ENCODE measurements at regions not wholly inside any gene's neighbourhood (a gene's known extent, or its start where the extent isn't known, plus 50 kb on each side); places are given as distances from the start of the nearest gene placed in this dataset.

DNA sequence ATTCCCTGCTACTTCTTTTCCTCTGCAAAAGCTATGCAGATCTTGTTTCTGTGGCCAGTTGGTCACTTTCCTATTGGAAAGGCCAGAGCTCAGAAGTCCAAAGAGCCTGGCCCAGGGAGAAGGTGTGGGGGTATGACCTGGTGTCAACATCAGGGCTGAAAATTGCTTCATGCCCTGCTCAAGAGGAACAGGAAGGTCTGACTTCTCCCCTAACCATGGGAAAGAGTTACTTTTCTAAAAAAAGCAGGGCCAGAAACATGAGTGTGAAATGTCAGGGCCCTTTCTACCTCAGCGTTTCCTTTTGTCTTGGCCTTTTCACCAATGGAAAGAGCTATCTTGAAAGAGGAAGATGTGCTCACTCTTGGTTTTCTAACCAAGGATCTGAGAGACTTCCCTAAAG, 117.4 kb downstream of the MAFB start:
- H3K4me3 Mint-ChIP-seq = no peak overlapping the region
- H3K27me3 ChIP-seq (ENCODE audit: insufficient read depth) = no peaks in the 10 kb centered on the region
- H3K27ac Mint-ChIP-seq = no peak overlapping the region
- no peak overlapping the region for H2AFZ ChIP-seq
- H3F3A ChIP-seq (replicated peaks; ENCODE audit: low read depth) = no peaks in the 10 kb centered on the region
- peaks cover 1% of the 10 kb centered on the region for H3K27me3 Mint-ChIP-seq (ENCODE audit: insufficient read depth, low read depth, poor library complexity)
- ATAC-seq = no peak
- no peaks in the 10 kb centered on the region for H3K79me2 ChIP-seq (replicated peaks; ENCODE audit: insufficient read depth)
- H3K27ac ChIP-seq (ENCODE audit: low read depth) = no peak overlapping the region
- no peaks in the 10 kb centered on the region for H3K36me3 Mint-ChIP-seq (ENCODE audit: low read depth)
- no peaks in the 10 kb centered on the region for H3K36me3 ChIP-seq (ENCODE audit: insufficient read depth)
- H3K4me1 ChIP-seq (ENCODE audit: insufficient read depth) = no peaks in the 10 kb centered on the region
- H3K4me2 ChIP-seq = no peak overlapping the region
- H3K9me2 ChIP-seq (ENCODE audit: insufficient read depth) = peaks cover 8% of the 10 kb centered on the region; the same call in 1 of the 2 replicates
- H4K20me1 ChIP-seq (replicated peaks; ENCODE audit: insufficient read depth) = no peaks in the 10 kb centered on the region
- H3K4me1 Mint-ChIP-seq = peaks cover 4% of the 10 kb centered on the region; the same call in 2 of the 3 replicates
- no peak overlapping the region for H3K4me3 ChIP-seq
- DNase-seq (ENCODE audit: low spot score) = no peak
- TF ChIP-seq ZNF114 (CRISPR knock-in tag; IDR thresholded peaks at IDR 0.05) = no peak
- TF ChIP-seq, protein P1, sequence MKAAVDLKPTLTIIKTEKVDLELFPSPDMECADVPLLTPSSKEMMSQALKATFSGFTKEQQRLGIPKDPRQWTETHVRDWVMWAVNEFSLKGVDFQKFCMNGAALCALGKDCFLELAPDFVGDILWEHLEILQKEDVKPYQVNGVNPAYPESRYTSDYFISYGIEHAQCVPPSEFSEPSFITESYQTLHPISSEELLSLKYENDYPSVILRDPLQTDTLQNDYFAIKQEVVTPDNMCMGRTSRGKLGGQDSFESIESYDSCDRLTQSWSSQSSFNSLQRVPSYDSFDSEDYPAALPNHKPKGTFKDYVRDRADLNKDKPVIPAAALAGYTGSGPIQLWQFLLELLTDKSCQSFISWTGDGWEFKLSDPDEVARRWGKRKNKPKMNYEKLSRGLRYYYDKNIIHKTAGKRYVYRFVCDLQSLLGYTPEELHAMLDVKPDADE (IDR thresholded peaks at IDR 0.05) = no peak
- TF ChIP-seq POLR2AphosphoS5 (IDR thresholded peaks at IDR 0.05; ENCODE audit: low read depth) = no peak
- H3K9me3 Mint-ChIP-seq = no peaks in the 10 kb centered on the region; the same call in 2 of the 3 replicates

DNA sequence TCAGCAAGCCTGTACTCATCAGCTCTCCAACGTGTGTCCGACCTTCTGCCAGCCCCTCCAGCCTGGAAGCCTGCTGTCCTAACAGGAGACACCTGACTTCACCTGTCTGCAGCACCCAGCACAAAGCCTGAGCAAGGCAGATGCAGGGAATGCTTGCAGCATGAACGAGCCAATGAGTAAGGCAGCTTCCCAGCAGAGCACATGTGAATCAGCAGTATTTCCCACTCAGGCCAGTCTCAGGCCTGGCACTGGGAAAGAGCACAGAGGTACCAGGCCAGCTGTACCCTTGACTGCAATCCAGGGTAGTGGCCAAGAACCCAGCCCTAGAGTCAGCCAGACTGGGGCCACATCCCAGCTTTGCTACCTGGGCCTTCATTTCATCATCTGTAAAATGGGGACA, 120.8 kb downstream of the MAFB start:
- no peaks in the 10 kb centered on the region for H3K36me3 Mint-ChIP-seq (ENCODE audit: low read depth)
- no peak for ATAC-seq
- peaks cover 8% of the 10 kb centered on the region; the same call in 1 of the 2 replicates for H3K9me2 ChIP-seq (ENCODE audit: insufficient read depth)
- TF ChIP-seq ZNF331 (CRISPR knock-in tag; IDR thresholded peaks at IDR 0.05; ENCODE audit: low read depth) (no peak), CREB1 (CRISPR knock-in tag; IDR thresholded peaks at IDR 0.05; ENCODE audit: low read depth) (no peak), EZH2phosphoT487 (IDR thresholded peaks at IDR 0.05; ENCODE audit: unreplicated experiment) (no peak), JUNB (IDR thresholded peaks at IDR 0.05; ENCODE audit: unreplicated experiment) (no peak), EZH2 (IDR thresholded peaks at IDR 0.05; ENCODE audit: low read depth, unreplicated experiment) (no peak), NANOG (IDR thresholded peaks at IDR 0.05; ENCODE audit: borderline replicate concordance) (no peak), POLR2AphosphoS5 (IDR thresholded peaks at IDR 0.05; ENCODE audit: low read depth) (no peak), ZNF114 (CRISPR knock-in tag; IDR thresholded peaks at IDR 0.05) (no peak)
- TF ChIP-seq, protein P1 (IDR thresholded peaks at IDR 0.05) = no peak
- TF ChIP-seq, protein P2, sequence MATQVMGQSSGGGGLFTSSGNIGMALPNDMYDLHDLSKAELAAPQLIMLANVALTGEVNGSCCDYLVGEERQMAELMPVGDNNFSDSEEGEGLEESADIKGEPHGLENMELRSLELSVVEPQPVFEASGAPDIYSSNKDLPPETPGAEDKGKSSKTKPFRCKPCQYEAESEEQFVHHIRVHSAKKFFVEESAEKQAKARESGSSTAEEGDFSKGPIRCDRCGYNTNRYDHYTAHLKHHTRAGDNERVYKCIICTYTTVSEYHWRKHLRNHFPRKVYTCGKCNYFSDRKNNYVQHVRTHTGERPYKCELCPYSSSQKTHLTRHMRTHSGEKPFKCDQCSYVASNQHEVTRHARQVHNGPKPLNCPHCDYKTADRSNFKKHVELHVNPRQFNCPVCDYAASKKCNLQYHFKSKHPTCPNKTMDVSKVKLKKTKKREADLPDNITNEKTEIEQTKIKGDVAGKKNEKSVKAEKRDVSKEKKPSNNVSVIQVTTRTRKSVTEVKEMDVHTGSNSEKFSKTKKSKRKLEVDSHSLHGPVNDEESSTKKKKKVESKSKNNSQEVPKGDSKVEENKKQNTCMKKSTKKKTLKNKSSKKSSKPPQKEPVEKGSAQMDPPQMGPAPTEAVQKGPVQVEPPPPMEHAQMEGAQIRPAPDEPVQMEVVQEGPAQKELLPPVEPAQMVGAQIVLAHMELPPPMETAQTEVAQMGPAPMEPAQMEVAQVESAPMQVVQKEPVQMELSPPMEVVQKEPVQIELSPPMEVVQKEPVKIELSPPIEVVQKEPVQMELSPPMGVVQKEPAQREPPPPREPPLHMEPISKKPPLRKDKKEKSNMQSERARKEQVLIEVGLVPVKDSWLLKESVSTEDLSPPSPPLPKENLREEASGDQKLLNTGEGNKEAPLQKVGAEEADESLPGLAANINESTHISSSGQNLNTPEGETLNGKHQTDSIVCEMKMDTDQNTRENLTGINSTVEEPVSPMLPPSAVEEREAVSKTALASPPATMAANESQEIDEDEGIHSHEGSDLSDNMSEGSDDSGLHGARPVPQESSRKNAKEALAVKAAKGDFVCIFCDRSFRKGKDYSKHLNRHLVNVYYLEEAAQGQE (IDR thresholded peaks at IDR 0.05; ENCODE audit: unreplicated experiment) = no peak
- TF ChIP-seq, protein P3, sequence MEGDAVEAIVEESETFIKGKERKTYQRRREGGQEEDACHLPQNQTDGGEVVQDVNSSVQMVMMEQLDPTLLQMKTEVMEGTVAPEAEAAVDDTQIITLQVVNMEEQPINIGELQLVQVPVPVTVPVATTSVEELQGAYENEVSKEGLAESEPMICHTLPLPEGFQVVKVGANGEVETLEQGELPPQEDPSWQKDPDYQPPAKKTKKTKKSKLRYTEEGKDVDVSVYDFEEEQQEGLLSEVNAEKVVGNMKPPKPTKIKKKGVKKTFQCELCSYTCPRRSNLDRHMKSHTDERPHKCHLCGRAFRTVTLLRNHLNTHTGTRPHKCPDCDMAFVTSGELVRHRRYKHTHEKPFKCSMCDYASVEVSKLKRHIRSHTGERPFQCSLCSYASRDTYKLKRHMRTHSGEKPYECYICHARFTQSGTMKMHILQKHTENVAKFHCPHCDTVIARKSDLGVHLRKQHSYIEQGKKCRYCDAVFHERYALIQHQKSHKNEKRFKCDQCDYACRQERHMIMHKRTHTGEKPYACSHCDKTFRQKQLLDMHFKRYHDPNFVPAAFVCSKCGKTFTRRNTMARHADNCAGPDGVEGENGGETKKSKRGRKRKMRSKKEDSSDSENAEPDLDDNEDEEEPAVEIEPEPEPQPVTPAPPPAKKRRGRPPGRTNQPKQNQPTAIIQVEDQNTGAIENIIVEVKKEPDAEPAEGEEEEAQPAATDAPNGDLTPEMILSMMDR (conservative IDR thresholded peaks at IDR 0.05; ENCODE audit: low read depth in 2 of 2) = no peak

More for the DNA sequence above, 120.8 kb downstream of the MAFB start:
- H3K79me2 ChIP-seq (replicated peaks; ENCODE audit: insufficient read depth) = no peaks in the 10 kb centered on the region
- H3K27me3 ChIP-seq (ENCODE audit: insufficient read depth) = no peaks in the 10 kb centered on the region
- H2AFZ ChIP-seq = no peak overlapping the region
- H3K4me2 ChIP-seq = no peak overlapping the region
- Mint-ChIP-seq H3K27ac (no peak overlapping the region), H3K9me3 (no peaks in the 10 kb centered on the region; the same call in 1 of the 3 replicates), H3K4me1 (peaks cover 8% of the 10 kb centered on the region), H3K4me3 (no peak overlapping the region), H3K27me3 (ENCODE audit: insufficient read depth, low read depth, poor library complexity) (peaks cover 1% of the 10 kb centered on the region)
- DNase-seq (ENCODE audit: low spot score) = no peak
- no peaks in the 10 kb centered on the region for H4K20me1 ChIP-seq (replicated peaks; ENCODE audit: insufficient read depth)
- no peaks in the 10 kb centered on the region for H3F3A ChIP-seq (replicated peaks; ENCODE audit: low read depth)
- no peak overlapping the region for H3K4me3 ChIP-seq
- no peaks in the 10 kb centered on the region for H3K36me3 ChIP-seq (ENCODE audit: insufficient read depth)
- H3K4me1 ChIP-seq (ENCODE audit: insufficient read depth) = no peaks in the 10 kb centered on the region
- H3K27ac ChIP-seq (ENCODE audit: low read depth) = no peak overlapping the region
